ENCODE measurements at regions not wholly inside any gene's neighbourhood (a gene's known extent, or its start where the extent isn't known, plus 50 kb on each side); places are given as distances from the start of the nearest gene placed in this dataset.

- H3K4me3 ChIP-seq (ENCODE audit: low read depth, low read length), result no peak overlapping the region
- no peak for TF ChIP-seq CTCF (IDR thresholded peaks at IDR 0.05; ENCODE audit: borderline replicate concordance, insufficient read depth, low read depth, low read length)
Observed at GRCh38 chr1:90504509-90504908, 212.6 kb downstream of the BARHL2 start.

DNA sequence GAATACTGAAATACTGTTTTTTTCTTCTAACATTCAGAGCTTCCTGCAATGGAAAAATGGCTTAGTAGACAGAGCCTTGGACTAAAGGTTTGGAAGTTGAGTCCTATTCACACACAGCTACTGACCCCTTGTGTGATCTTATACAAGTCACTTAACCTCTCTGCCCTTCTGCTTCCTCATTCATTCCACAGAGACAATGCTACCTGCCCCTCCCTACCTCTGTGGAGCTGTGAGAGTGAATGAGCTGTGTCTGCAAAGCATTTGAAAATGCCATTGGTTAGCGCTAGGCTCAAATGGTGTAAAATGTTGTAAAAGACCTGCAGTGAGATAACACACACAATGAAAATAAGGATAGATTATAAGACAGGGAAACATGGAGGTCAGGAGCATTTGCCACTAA lies 214.4 kb downstream of the BARHL2 start:
- H3K4me3 ChIP-seq (ENCODE audit: low read depth, low read length), result no peak overlapping the region
- TF ChIP-seq CTCF (IDR thresholded peaks at IDR 0.05; ENCODE audit: borderline replicate concordance, insufficient read depth, low read depth, low read length), result no peak

DNA sequence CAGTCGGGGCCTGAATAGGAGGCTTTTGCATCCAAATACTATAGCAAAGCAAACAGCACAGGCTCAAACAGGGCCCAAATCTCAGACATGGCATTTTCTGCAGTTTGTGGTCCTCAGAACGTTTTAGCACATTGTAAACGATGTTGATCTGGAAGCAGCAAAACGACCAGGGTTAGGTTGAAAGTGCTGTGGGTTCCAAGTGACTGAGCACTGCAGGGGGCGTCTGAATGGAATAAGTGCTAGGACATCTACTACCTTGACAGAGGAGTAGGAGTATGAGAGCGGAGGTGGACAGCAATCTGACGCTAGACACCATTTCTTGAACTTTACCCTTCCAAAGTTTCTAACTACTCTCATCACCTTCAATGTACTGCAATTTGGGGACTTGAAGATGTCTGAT lies 214.9 kb downstream of the BARHL2 start:
- H3K4me3 ChIP-seq (ENCODE audit: low read depth, low read length), result no peak overlapping the region
- no peak for TF ChIP-seq CTCF (IDR thresholded peaks at IDR 0.05; ENCODE audit: borderline replicate concordance, insufficient read depth, low read depth, low read length)

DNA sequence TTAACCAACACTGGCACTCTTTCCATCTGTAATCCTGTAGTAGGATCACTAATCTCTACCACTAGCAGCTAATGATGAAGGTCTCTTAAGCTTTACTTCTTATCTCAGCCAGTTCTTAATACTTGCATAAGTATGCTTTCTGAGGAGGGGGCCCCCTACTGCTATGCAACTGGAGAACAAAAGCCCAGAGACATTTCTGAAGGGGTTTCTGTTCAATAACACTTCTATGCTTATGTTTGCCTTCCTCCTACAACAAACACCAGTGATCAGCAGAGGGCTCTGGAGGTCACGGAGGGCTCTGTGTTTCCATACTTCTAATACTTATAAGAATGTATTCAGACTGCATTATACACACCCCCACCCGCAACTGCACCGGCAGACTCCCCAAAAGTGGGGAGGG lies 215.8 kb downstream of the BARHL2 start:
- TF ChIP-seq CTCF (IDR thresholded peaks at IDR 0.05; ENCODE audit: borderline replicate concordance, insufficient read depth, low read depth, low read length), result no peak

DNA sequence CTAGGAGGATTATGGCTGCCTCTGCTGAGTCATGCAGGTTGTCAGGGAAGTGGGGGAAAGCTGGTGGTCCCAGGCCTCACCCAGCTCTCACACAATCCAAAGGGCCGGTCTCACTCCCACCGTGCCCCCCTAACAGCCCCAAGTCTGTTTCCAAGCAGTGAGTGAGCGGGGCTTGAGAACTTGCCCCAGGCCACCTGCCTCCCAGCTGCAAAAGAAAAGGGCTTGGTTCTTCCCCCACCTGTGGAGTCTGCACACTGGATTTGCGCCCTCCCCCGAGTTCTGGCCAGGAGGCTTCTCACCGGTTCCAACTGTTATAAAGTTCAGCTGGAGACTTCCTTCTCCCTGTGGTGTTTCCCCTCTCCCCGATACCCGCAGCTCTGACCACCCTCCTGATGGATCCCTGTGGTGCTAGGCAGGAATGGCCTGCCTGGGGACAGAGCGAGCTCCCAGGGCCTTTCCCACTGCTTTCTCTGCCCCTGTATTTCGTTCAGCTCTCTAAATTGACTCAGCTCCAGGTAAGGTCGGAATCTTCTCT lies 222.3 kb downstream of the BARHL2 start:
- no peak for TF ChIP-seq CTCF (IDR thresholded peaks at IDR 0.05; ENCODE audit: borderline replicate concordance, insufficient read depth, low read depth, low read length)
- H3K4me3 ChIP-seq (ENCODE audit: low read depth, low read length), result no peak overlapping the region

More for the DNA sequence above, 215.8 kb downstream of the BARHL2 start:
- no peak overlapping the region for H3K4me3 ChIP-seq (ENCODE audit: low read depth, low read length)

DNA sequence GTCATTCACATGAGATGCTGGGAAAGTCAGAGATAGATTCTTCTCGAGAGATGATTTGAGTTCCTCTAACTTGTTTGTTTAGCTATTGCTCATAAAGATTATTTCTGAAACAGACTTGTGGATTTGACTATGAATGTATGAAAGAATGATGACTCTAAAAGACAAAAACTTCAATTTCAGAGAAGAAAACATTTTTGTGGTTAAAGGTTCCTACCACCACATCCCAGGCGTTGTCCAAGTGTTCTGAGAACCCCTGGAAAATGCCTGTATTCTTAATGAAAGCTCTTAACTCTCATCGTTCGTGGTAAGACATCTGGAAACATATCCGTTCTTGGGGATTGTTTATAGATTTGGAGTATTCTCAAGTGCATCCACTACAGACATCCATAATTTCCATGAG lies 228.7 kb downstream of the BARHL2 start:
- H3K4me3 ChIP-seq (ENCODE audit: low read depth, low read length), result no peak overlapping the region
- TF ChIP-seq CTCF (IDR thresholded peaks at IDR 0.05; ENCODE audit: borderline replicate concordance, insufficient read depth, low read depth, low read length), result no peak

- no peak for TF ChIP-seq CTCF (IDR thresholded peaks at IDR 0.05; ENCODE audit: borderline replicate concordance, insufficient read depth, low read depth, low read length)
- H3K4me3 ChIP-seq (ENCODE audit: low read depth, low read length), result no peak overlapping the region
Observed at GRCh38 chr1:90486996-90487395, 230.1 kb downstream of the BARHL2 start.
